ENCODE measurements at regions not wholly inside any gene's neighbourhood (a gene's known extent, or its start where the extent isn't known, plus 50 kb on each side); places are given as distances from the start of the nearest gene placed in this dataset.

GRCh38 chr1:4060850-4061249, 160.8 kb upstream of the C1orf174 start:
- no peaks in the 10 kb centered on the region for H3K4me1 ChIP-seq (ENCODE audit: control insufficient read depth in 4 of 4, insufficient read depth in 4 of 4, low read length in 3 of 4)
- no peaks in the 10 kb centered on the region for H3K27me3 ChIP-seq (ENCODE audit: control insufficient read depth in 4 of 4, insufficient read depth in 4 of 4, low read length in 3 of 4)
- H3K27ac ChIP-seq (ENCODE audit: low read depth in 1 of 2, low read length in 2 of 2) = no peak overlapping the region
- H3K9ac ChIP-seq (ENCODE audit: low read depth in 1 of 2, low read length in 2 of 2) = no peak overlapping the region
- WGBS = 71% methylated on average over 12 of the region's 12 CpGs
- DNase-seq (ENCODE audit: low spot score) = no peak
- no peak for TF ChIP-seq HNF4A (conservative IDR thresholded peaks at IDR 0.05)
- no peak for TF ChIP-seq SP1 (IDR thresholded peaks at IDR 0.05)
- no peak for TF ChIP-seq HNF4G (IDR thresholded peaks at IDR 0.05)
- TF ChIP-seq RXRA (IDR thresholded peaks at IDR 0.05) = no peak
- no peak for TF ChIP-seq NR2F2 (IDR thresholded peaks at IDR 0.05)
- TF ChIP-seq, protein P1, sequence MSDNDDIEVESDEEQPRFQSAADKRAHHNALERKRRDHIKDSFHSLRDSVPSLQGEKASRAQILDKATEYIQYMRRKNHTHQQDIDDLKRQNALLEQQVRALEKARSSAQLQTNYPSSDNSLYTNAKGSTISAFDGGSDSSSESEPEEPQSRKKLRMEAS (IDR thresholded peaks at IDR 0.05) = no peak
- H3K9me3 ChIP-seq (ENCODE audit: control insufficient read depth in 4 of 4, low read length in 3 of 4) = no peaks in the 10 kb centered on the region
- no peaks in the 10 kb centered on the region for H3K36me3 ChIP-seq (ENCODE audit: control insufficient read depth in 4 of 4, insufficient read depth in 3 of 4, low read depth in 1 of 4, low read length in 3 of 4)
- H3K4me3 ChIP-seq (ENCODE audit: low read depth in 1 of 3, low read length in 3 of 3) = no peak overlapping the region

DNA sequence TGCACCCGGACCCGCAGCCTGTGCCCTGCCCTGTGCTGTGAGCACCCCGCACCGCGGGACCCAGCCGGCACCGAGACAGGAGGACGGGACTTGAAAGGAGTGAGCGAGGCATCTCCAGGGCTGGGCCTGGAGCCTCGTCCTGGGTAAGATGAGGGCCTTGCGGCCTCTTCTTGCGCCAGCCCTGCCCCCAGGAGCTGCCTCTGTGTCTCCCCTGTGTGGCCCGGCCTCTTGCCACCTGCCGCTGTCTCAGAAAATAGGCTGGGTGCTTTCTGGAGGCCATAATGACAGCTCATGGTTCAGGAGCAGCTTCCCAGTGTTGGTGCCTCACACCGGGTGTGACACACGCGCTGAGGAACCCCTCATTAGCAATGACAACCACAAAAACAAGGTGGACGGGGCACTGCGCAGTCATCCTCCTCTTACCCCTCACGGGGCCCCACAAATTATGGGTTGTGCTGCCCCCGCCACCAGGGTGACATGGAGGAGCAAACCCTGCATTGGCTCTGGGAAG, 161.5 kb upstream of the C1orf174 start:
- no peak overlapping the region for H3K4me3 ChIP-seq (ENCODE audit: low read depth in 1 of 3, low read length in 3 of 3)
- no peaks in the 10 kb centered on the region for H3K9me3 ChIP-seq (ENCODE audit: control insufficient read depth in 4 of 4, low read length in 3 of 4)
- H3K36me3 ChIP-seq (ENCODE audit: control insufficient read depth in 4 of 4, insufficient read depth in 3 of 4, low read depth in 1 of 4, low read length in 3 of 4) = no peaks in the 10 kb centered on the region
- DNase-seq (ENCODE audit: low spot score) = no peak
- TF ChIP-seq FOXA2 (IDR thresholded peaks at IDR 0.05) (no peak), YY1 (IDR thresholded peaks at IDR 0.05) (no peak), RAD21 (IDR thresholded peaks at IDR 0.05) (no peak), JUND (IDR thresholded peaks at IDR 0.05) (no peak), FOXA1 (IDR thresholded peaks at IDR 0.05) (no peak), HNF4G (IDR thresholded peaks at IDR 0.05) (no peak)
- TF ChIP-seq, protein P2, sequence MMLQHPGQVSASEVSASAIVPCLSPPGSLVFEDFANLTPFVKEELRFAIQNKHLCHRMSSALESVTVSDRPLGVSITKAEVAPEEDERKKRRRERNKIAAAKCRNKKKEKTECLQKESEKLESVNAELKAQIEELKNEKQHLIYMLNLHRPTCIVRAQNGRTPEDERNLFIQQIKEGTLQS (IDR thresholded peaks at IDR 0.05) = no peak
- TF ChIP-seq, protein P3, sequence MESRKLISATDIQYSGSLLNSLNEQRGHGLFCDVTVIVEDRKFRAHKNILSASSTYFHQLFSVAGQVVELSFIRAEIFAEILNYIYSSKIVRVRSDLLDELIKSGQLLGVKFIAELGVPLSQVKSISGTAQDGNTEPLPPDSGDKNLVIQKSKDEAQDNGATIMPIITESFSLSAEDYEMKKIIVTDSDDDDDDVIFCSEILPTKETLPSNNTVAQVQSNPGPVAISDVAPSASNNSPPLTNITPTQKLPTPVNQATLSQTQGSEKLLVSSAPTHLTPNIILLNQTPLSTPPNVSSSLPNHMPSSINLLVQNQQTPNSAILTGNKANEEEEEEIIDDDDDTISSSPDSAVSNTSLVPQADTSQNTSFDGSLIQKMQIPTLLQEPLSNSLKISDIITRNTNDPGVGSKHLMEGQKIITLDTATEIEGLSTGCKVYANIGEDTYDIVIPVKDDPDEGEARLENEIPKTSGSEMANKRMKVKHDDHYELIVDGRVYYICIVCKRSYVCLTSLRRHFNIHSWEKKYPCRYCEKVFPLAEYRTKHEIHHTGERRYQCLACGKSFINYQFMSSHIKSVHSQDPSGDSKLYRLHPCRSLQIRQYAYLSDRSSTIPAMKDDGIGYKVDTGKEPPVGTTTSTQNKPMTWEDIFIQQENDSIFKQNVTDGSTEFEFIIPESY (IDR thresholded peaks at IDR 0.05) = no peak
- TF ChIP-seq, protein P4, sequence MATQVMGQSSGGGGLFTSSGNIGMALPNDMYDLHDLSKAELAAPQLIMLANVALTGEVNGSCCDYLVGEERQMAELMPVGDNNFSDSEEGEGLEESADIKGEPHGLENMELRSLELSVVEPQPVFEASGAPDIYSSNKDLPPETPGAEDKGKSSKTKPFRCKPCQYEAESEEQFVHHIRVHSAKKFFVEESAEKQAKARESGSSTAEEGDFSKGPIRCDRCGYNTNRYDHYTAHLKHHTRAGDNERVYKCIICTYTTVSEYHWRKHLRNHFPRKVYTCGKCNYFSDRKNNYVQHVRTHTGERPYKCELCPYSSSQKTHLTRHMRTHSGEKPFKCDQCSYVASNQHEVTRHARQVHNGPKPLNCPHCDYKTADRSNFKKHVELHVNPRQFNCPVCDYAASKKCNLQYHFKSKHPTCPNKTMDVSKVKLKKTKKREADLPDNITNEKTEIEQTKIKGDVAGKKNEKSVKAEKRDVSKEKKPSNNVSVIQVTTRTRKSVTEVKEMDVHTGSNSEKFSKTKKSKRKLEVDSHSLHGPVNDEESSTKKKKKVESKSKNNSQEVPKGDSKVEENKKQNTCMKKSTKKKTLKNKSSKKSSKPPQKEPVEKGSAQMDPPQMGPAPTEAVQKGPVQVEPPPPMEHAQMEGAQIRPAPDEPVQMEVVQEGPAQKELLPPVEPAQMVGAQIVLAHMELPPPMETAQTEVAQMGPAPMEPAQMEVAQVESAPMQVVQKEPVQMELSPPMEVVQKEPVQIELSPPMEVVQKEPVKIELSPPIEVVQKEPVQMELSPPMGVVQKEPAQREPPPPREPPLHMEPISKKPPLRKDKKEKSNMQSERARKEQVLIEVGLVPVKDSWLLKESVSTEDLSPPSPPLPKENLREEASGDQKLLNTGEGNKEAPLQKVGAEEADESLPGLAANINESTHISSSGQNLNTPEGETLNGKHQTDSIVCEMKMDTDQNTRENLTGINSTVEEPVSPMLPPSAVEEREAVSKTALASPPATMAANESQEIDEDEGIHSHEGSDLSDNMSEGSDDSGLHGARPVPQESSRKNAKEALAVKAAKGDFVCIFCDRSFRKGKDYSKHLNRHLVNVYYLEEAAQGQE (IDR thresholded peaks at IDR 0.05) = no peak
- 84% methylated on average over 21 of the region's 21 CpGs for WGBS
- H3K27me3 ChIP-seq (ENCODE audit: control insufficient read depth in 4 of 4, insufficient read depth in 4 of 4, low read length in 3 of 4) = no peaks in the 10 kb centered on the region
- H3K4me1 ChIP-seq (ENCODE audit: control insufficient read depth in 4 of 4, insufficient read depth in 4 of 4, low read length in 3 of 4) = no peaks in the 10 kb centered on the region
- H3K27ac ChIP-seq (ENCODE audit: low read depth in 1 of 2, low read length in 2 of 2) = no peak overlapping the region
- no peak overlapping the region for H3K9ac ChIP-seq (ENCODE audit: low read depth in 1 of 2, low read length in 2 of 2)

DNA sequence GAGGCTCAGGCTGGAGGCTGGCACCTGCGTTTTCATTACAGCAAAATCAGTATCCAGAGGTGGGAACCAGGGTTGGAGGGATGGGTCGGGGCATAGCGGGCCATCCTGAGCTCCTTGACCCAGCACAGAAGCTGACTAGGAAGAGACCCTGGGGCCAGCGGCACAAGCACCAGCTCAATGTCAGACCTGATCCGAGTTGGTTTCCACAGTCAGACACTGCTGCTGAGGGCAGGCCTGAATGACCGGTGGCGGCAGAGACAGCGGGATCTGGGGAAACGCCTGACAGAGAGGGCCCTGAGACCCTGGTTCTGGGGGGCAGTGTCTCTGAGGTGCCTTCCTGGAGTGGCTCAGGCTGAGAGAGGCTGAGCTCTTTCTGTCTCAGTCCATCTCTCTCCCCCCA, 162.0 kb upstream of the C1orf174 start:
- H3K36me3 ChIP-seq (ENCODE audit: control insufficient read depth in 4 of 4, insufficient read depth in 3 of 4, low read depth in 1 of 4, low read length in 3 of 4) = no peaks in the 10 kb centered on the region
- no peak overlapping the region for H3K27ac ChIP-seq (ENCODE audit: low read depth in 1 of 2, low read length in 2 of 2)
- H3K27me3 ChIP-seq (ENCODE audit: control insufficient read depth in 4 of 4, insufficient read depth in 4 of 4, low read length in 3 of 4) = no peaks in the 10 kb centered on the region
- no peak for DNase-seq (ENCODE audit: low spot score)
- H3K9ac ChIP-seq (ENCODE audit: low read depth in 1 of 2, low read length in 2 of 2) = no peak overlapping the region
- H3K9me3 ChIP-seq (ENCODE audit: control insufficient read depth in 4 of 4, low read length in 3 of 4) = no peaks in the 10 kb centered on the region
- no peak overlapping the region for H3K4me3 ChIP-seq (ENCODE audit: low read depth in 1 of 3, low read length in 3 of 3)
- H3K4me1 ChIP-seq (ENCODE audit: control insufficient read depth in 4 of 4, insufficient read depth in 4 of 4, low read length in 3 of 4) = no peaks in the 10 kb centered on the region
- WGBS = 82% methylated on average over 9 of the region's 9 CpGs
- TF ChIP-seq, protein P2 (IDR thresholded peaks at IDR 0.05) = no peak
- no peak for TF ChIP-seq YY1 (IDR thresholded peaks at IDR 0.05)
- no peak for TF ChIP-seq FOXA1 (IDR thresholded peaks at IDR 0.05)
- no peak for TF ChIP-seq JUND (IDR thresholded peaks at IDR 0.05)
- no peak for TF ChIP-seq HNF4A (conservative IDR thresholded peaks at IDR 0.05)
- no peak for TF ChIP-seq SP1 (IDR thresholded peaks at IDR 0.05)
- TF ChIP-seq RXRA (IDR thresholded peaks at IDR 0.05) = no peak
- no peak for TF ChIP-seq HNF4G (IDR thresholded peaks at IDR 0.05)
- TF ChIP-seq EGR1 (IDR thresholded peaks at IDR 0.05; ENCODE audit: low read depth in 2 of 2) = no peak
- TF ChIP-seq, protein P1 (IDR thresholded peaks at IDR 0.05) = no peak
- TF ChIP-seq, protein P5, sequence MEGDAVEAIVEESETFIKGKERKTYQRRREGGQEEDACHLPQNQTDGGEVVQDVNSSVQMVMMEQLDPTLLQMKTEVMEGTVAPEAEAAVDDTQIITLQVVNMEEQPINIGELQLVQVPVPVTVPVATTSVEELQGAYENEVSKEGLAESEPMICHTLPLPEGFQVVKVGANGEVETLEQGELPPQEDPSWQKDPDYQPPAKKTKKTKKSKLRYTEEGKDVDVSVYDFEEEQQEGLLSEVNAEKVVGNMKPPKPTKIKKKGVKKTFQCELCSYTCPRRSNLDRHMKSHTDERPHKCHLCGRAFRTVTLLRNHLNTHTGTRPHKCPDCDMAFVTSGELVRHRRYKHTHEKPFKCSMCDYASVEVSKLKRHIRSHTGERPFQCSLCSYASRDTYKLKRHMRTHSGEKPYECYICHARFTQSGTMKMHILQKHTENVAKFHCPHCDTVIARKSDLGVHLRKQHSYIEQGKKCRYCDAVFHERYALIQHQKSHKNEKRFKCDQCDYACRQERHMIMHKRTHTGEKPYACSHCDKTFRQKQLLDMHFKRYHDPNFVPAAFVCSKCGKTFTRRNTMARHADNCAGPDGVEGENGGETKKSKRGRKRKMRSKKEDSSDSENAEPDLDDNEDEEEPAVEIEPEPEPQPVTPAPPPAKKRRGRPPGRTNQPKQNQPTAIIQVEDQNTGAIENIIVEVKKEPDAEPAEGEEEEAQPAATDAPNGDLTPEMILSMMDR (IDR thresholded peaks at IDR 0.05; ENCODE audit: low read depth, low read length, missing input control) = no peak
